ENCODE measurements at regions not wholly inside any gene's neighbourhood (a gene's known extent, or its start where the extent isn't known, plus 50 kb on each side); places are given as distances from the start of the nearest gene placed in this dataset.
"Not testable (repeated sequence)": the region's sequence is repeated elsewhere in the genome, so short reads cannot be mapped to it uniquely, and the experiment has no call there.

- DNase-seq: no peak
Measured at GRCh38 chr2:190742431-190742830, 93.5 kb downstream of the NAB1 start.

DNA sequence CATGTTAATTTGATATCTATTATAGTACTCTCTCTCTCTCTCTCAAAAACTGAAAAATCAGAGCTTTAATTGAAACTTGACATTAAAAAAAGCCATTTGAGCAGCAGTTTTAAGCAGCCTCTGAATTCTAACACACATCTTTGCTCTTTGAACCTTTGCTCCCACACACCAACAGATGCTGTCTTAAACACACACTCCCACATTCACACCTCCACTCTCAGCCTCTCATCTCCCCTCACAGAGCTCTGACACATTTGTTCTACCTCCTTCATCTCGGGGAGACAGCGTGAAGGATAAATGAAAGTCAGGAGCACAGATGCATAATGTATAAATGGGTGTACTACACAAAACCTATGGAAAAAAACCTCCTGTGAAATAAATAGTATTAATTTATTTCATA, 95.2 kb downstream of the NAB1 start:
- DNase-seq: no peak

DNA sequence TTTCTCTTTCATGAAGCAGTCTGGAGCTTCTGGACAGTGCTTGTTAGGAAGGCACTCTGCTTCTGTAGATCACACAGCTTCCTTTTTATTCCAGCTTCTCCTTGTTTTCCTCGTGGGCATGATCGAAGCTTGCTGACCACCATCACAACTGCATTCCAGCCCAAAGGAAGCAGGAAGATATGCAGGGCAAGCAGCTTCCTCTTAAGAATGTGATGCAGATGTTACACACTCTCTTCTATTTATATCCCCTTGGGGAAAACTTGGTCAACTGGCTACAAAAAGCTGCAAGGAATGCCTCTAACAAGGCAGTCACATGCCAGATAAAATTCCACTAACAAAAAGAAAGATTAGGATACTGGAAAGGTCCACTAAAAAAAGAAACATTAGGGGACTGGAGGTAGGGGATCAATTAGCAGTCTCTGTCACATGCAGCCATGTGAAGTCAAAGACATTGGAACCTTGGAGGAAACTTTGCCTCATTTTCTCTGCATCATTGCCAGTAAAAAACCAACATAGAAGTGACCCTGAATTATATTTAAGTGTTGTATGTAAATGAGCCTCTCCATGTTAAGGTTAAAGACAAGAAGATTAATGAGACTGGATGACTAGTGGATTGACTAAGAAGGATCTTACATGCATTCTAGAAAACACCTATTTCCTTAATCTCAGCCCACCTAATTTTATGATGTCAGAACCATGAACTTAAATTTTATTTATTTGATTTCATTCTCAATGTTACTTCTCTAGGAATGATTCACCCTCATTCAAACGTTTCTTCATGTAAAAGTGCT, 98.3 kb downstream of the NAB1 start:
- DNase-seq: no peak

DNA sequence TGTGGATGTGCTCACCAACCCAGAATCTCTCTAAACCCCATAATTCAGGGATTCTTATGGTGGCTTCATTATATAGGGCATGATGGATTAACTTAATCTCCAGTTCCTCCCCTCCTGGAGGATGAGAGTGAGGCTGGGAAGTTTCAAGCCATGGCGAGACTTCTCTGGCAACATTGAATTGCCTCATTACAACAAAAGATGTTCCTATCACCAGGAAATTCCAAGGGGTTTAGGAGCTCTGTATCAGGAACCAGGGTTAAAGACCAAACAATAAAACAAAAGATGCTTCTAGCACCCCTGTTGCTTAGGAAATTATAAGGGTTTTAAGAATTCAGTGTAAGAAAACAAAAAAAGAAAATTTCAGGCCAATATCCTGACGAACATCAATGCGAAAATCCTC, 100.1 kb downstream of the NAB1 start:
- DNase-seq: no peak

DNA sequence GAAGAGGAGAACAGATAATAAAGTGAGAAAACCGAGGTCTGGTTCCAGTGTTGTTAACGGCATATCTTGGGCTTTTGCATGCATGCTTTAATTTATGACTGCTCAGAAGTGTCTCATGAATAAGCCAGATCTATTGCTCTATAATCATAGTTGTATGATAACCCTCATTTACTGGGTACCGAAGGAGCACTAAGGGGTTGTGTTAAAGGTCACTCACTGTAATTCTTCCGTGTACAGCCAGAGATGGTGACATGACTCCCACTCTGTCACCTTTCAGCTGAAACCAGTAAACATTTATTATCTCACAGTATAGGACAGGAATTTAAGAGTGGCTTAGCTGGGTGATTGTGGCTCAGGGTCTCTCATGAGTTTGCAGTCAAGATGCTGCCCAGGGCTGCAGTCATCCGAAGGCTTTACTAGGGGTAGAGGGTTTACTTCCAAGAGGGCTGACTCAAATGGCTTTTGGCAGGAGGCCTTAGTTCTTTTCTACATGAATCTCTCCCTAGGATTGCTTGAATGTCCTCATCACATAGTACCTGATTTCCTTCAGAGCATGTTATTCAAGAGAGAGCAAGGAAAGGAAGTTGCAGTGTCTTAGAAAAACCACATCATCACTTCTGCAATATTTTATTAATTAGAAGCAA, 107.0 kb downstream of the NAB1 start:
- no peak for DNase-seq

DNA sequence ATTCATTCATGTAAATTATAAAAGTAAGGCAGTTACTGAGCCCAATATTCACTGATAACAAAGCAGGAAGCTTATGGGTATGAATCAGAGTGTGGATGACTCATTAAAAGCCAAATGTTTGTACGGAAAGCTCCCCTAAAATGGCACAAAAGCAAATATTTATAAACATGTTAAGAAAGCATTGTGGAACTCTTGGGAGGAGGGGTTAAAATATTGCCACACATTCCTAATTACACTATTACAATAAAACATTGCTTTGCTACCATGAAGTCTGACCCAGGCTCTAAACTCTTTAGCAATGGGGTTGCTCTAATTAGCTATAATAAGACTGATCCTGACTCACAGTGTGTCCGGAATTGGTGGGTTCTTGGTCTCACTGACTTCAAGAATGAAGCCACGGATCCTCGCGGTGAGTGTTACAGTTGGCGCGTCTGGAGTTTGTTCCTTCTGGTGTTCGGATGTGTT, 110.9 kb downstream of the NAB1 start:
- DNase-seq: no peak

- DNase-seq: not testable (repeated sequence)
Measured at GRCh38 chr2:190760353-190761150, 111.7 kb downstream of the NAB1 start.

DNA sequence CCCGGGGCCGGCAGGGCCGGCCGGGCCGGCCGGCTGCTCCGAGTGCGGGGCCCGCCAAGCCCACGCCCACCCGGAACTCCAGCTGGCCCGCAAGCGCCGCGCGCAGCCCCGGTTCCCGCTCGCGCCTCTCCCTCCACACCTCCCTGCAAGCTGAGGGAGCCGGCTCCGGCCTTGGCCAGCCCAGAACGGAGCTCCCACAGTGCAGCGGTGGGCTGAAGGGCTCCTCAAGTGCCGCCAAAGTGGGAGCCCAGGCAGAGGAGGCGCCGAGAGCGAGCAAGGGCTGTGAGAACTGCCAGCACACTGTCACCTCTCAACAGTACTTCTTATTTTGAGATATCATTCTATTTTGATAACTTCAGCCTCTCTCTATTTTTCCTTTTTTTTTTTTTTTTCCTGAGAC, 112.3 kb downstream of the NAB1 start:
- DNase-seq: not testable (repeated sequence)

- DNase-seq: no peak
Measured at GRCh38 chr2:190762566-190762965, 113.7 kb downstream of the NAB1 start.

DNA sequence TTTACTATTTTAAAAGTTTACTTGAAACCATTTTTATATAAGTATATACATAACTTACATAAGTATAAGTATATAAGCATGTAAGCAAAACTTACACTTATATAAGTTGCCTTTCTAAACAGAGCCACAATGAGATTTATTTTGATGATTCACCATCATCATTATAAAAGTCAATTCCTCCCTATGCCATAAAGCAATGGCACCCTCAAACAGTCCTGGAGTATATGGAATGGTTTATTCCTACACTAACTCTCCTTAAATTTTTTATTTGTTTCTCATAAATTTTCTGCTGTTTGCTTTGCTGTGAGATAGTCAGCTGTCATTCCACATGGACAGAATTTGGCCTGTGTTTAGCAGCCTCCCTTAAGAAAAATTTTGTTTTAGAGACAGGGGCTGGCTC, 114.2 kb downstream of the NAB1 start:
- no peak for DNase-seq

DNA sequence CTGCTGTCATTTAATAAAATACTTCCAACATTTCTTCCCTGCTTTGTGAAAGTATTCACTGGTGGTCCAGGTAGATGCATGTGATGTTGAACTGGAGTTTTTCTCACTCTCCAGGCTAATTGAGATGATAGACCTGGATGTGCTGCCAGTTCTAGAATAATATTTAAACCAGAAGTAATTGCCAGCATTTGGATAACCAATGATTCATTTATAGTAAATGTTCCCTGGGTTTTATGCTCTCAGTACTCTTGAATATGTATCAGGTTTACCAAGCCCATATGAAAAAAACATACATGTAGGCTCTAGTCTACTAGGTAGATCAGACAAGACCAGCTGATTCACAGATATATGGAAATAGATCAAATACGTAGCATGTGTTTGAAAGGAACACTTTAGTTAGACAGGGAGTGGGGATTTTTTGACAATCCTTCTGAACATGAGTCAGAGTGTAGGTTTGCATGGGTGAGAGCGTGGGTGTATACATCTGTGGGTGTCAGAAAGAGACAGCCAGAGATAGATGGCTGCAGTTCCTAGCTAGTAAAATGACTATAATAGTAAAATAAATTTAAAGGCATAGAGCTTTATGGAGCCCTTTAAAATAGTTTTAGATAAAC, 115.1 kb downstream of the NAB1 start:
- DNase-seq: no peak

DNA sequence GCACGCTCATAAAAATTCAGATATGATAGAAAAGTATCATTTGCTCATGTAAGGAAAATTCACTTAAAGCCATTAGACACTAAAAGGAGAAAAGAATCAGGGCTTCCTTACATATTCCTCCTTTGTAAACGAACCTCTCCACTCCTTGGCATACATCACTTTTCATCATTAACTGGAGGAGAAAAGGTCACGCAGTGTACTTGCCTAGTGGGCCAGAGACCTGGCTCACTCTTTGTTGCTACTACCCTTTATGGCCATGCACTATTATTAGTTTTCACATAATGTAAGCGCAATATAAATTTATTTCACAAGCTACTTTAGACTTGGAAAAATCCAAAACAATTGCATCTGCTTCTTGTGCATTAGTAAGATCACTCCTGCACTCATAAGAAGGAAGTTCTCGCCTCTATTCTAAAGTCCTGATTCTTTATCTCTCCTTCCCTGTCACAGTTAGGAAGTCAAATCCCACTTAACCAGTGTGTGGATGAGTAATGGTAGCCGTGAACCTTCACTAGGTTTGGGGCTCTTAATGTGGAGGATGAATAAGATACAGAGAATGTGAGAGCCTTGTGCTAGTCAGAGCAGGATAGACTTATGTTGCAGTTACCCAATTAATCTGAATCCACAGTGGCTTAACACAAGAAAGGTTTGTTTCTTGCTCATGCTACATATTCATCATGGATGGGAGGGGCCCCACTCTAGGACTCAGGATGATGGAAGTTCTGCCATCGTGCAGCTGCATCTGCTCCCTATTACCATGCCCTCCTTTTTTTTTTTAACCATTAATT, 115.0 kb upstream of the GLS start:
- no peak for DNase-seq

- DNase-seq: no peak
Measured at GRCh38 chr2:190766174-190766572, 114.4 kb upstream of the GLS start.

GRCh38 chr2:190766595-190766994, 114.0 kb upstream of the GLS start:
- no peak for DNase-seq

GRCh38 chr2:190767821-190768220, 112.8 kb upstream of the GLS start:
- DNase-seq: no peak

- DNase-seq: no peak
Measured at GRCh38 chr2:190769258-190769657, 111.4 kb upstream of the GLS start.

DNA sequence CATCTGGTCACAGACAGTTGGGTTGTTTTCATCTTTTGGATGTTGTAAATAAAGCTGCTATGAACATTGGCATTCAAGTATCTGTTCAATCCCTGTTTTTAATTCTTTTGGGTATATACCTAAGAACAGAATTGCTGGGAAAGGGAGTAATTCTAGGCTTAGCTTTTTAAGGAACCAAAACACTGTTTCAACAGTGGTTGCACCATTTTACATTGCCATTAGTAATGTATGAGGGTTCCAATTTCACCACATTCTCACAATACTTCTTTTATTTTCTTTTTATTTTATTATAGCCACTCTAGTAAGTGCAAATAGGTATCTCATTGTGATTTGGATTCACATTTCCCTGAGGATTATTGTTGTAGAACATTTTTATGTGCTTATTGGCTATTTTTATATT, 108.9 kb upstream of the GLS start:
- no peak for DNase-seq

GRCh38 chr2:190780594-190780993, 100.0 kb upstream of the GLS start:
- DNase-seq: no peak

GRCh38 chr2:190781604-190782198, 98.9 kb upstream of the GLS start:
- no peak for DNase-seq

DNA sequence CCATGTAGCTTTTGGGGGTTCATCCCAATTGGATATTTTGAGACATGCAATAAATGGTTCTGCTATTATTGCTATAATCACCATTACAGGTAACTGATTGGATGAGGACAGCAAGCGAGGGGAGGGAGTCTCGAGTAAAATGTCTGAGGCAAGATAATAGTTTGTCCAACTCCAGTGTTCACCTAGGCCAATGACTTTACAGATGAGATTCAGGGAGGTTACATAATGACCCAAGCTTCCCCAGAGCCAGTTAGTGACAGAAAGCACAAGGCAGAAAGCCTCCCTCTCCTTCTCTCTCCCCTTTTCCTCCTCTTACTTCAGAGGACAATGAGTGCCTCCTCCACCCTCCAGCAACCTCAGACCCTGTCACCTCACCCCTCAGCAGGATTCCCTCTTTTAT, 98.4 kb upstream of the GLS start:
- DNase-seq: no peak

GRCh38 chr2:190783513-190784263, 96.9 kb upstream of the GLS start:
- no peak for DNase-seq

Measured in NCI-H2081 treated with DMSO at 0.1 percent for 48 hours (cell line).